DMS79 treated with DMSO at 0.1 percent for 48 hours (cell line): ENCODE measurements at regions not wholly inside any gene's neighbourhood (a gene's known extent, or its start where the extent isn't known, plus 50 kb on each side); places are given as distances from the start of the nearest gene placed in this dataset.

ENCODE experiments used
- DNase-seq: peaks from one replicate; lab custom pipeline; 2025; lab: John Stamatoyannopoulos, UW

- no peak for DNase-seq
Observed at GRCh38 chr15:77764095-77764494, 131.4 kb upstream of the LINGO1 start.

- DNase-seq: no peak
Observed at GRCh38 chr15:77762747-77763355, 130.1 kb upstream of the LINGO1 start.

GRCh38 chr15:77759896-77760592 lies 127.3 kb upstream of the LINGO1 start:
- DNase-seq: no peak

GRCh38 chr15:77753939-77754338 lies 121.2 kb upstream of the LINGO1 start:
- no peak for DNase-seq

GRCh38 chr15:77753281-77753873 lies 120.7 kb upstream of the LINGO1 start:
- DNase-seq: no peak

GRCh38 chr15:77749998-77750540 lies 117.4 kb upstream of the LINGO1 start:
- no peak for DNase-seq

GRCh38 chr15:77749236-77749997 lies 116.7 kb upstream of the LINGO1 start:
- DNase-seq: no peak

- no peak for DNase-seq
Observed at GRCh38 chr15:77748078-77749064, 115.7 kb upstream of the LINGO1 start.

- DNase-seq: no peak
Observed at GRCh38 chr15:77747175-77748077, 114.7 kb upstream of the LINGO1 start.

- DNase-seq: no peak
Observed at GRCh38 chr15:77746254-77747174, 113.8 kb upstream of the LINGO1 start.

- DNase-seq: no peak
Observed at GRCh38 chr15:77744398-77744797, 111.7 kb upstream of the LINGO1 start.

- DNase-seq: no peak
Observed at GRCh38 chr15:77742570-77742969, 109.9 kb upstream of the LINGO1 start.

- DNase-seq: no peak
Observed at GRCh38 chr15:77742127-77742526, 109.4 kb upstream of the LINGO1 start.

GRCh38 chr15:77741106-77741505 lies 108.4 kb upstream of the LINGO1 start:
- DNase-seq: no peak

GRCh38 chr15:77739591-77740378 lies 107.1 kb upstream of the LINGO1 start:
- DNase-seq: peak; percentile 33

GRCh38 chr15:77738441-77739302 lies 106.0 kb upstream of the LINGO1 start:
- peak; percentile 39 for DNase-seq

- no peak for DNase-seq
Observed at GRCh38 chr15:77738038-77738370, 105.3 kb upstream of the LINGO1 start.
